Activated naive CD4-positive, alpha-beta T cell treated with anti-CD3 and anti-CD28 coated beads, Interleukin-2, amount 50 U/mL, for 24 hours (primary cell): ENCODE measurements at regions not wholly inside any gene's neighbourhood (a gene's known extent, or its start where the extent isn't known, plus 50 kb on each side); places are given as distances from the start of the nearest gene placed in this dataset.

Experiments used
- H3K27ac Mint-ChIP-seq: one replicate; pipeline ENCODE4 v1.8.0; 2021; ENCODE audit warnings: mild to moderate bottlenecking, mixed read lengths
- H3K27me3 Mint-ChIP-seq: one replicate; pipeline ENCODE4 v1.8.0; 2021; ENCODE audit warnings: mixed read lengths
- H3K36me3 Mint-ChIP-seq: one replicate; pipeline ENCODE4 v1.8.0; 2021; ENCODE audit warnings: mixed read lengths
- H3K4me1 Mint-ChIP-seq: one replicate; pipeline ENCODE4 v1.8.0; 2021; ENCODE audit warnings: mixed read lengths
- H3K4me3 Mint-ChIP-seq: one replicate; pipeline ENCODE4 v1.8.0; 2021; ENCODE audit warnings: mild to moderate bottlenecking, mixed read lengths
- H3K9me3 Mint-ChIP-seq: one replicate; pipeline ENCODE4 v1.8.0; 2021; ENCODE audit warnings: mixed read lengths

- H3K27ac Mint-ChIP-seq, result no peak overlapping the region
- H3K36me3 Mint-ChIP-seq, result peaks cover 5% of the 10 kb centered on the region
- H3K27me3 Mint-ChIP-seq, result no peaks in the 10 kb centered on the region
- no peak overlapping the region for H3K4me3 Mint-ChIP-seq
- no peaks in the 10 kb centered on the region for H3K4me1 Mint-ChIP-seq
- H3K9me3 Mint-ChIP-seq, result peaks cover 6% of the 10 kb centered on the region
Observed at GRCh38 chr4:151951671-151952050, 190.9 kb upstream of the GATB start.

DNA sequence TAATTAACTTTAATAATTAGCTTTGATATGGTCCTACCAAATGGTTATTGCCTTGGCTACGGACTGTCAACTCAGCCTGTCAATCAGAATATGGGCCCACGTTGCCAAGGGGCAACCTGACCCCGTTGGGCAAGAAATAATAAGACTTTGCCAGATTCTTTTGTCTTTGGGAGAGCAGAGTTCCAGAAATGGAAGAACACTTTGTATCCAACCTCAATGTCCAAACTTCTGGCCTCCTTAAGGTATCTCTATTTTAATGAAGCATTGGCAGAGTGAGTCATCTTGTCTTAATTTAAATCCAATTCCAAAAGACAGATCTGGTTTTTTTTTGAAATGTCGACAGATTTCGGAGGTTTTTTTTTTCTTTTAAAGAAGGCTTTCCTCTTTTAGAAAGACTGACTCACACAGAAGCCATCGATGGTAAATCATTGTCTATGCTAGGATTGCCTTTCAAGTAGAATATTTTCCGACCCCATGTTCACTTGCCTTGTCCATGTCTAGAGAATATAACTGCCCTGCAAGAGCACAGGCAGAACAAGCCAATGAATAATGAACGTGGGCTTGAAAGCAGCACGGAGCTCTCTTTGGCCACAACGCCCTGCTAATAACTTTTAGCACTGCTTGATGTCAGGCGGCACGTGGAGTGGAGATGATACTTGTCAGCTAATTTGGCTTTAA, 190.3 kb upstream of the GATB start:
- H3K27me3 Mint-ChIP-seq, result no peaks in the 10 kb centered on the region
- peaks cover 6% of the 10 kb centered on the region for H3K9me3 Mint-ChIP-seq
- no peak overlapping the region for H3K4me3 Mint-ChIP-seq
- no peaks in the 10 kb centered on the region for H3K4me1 Mint-ChIP-seq
- H3K36me3 Mint-ChIP-seq, result peaks cover 8% of the 10 kb centered on the region
- no peak overlapping the region for H3K27ac Mint-ChIP-seq

DNA sequence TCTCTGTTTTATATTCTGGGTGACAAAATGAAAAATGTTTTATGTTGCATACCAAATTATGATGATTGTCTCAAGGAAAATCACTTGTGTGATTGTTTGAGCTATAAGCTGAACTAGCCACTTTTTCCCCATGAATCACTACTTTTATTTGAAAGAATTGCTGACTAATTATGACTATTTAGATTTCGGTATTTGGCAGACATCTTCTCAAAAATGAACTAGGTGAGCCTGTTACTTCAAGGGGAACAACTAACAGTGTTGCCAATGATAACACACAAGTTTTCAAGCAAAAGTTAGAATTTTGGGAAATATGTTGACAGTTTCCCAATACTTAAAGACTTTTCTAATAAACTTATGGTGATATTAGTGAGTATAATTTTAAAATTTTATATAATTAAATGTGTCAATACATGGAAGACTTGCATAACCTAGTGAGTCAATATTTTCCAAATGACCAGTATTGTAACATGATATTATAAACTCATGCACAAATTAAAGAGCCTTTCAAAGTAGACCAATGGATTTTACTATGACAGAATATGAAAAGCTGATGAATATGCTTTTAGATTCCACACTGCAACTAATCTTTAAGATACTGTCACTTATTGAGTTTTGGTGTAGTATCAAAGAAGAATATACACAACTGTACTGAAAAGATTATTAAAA, 187.7 kb upstream of the GATB start:
- Mint-ChIP-seq H3K4me3 (no peak overlapping the region), H3K27me3 (no peaks in the 10 kb centered on the region), H3K27ac (no peak overlapping the region), H3K36me3 (peaks cover 19% of the 10 kb centered on the region), H3K9me3 (peaks cover 11% of the 10 kb centered on the region), H3K4me1 (no peaks in the 10 kb centered on the region)

DNA sequence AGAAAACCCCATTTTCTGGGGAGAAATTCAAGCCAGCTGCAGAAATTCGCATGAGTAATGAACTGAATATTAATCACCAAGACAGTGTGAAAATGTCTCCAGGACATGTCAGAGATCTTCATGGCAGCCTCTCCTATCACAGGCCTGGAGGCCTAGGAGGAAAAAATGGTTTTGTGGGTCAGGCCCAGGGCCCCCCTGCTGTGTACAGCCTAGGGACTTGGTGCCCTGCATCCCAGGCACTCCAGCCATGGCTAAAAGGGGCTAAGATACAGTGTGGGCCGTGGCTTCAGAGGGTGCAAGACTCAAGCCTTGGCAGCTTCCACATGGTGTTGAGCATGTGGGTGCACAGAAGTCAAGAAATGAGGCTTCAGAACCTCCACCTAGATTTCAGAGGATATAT, 185.9 kb upstream of the GATB start:
- Mint-ChIP-seq H3K9me3 (peaks cover 11% of the 10 kb centered on the region), H3K27ac (no peak overlapping the region), H3K36me3 (peaks cover 19% of the 10 kb centered on the region), H3K4me1 (no peaks in the 10 kb centered on the region), H3K27me3 (no peaks in the 10 kb centered on the region), H3K4me3 (no peak overlapping the region)

DNA sequence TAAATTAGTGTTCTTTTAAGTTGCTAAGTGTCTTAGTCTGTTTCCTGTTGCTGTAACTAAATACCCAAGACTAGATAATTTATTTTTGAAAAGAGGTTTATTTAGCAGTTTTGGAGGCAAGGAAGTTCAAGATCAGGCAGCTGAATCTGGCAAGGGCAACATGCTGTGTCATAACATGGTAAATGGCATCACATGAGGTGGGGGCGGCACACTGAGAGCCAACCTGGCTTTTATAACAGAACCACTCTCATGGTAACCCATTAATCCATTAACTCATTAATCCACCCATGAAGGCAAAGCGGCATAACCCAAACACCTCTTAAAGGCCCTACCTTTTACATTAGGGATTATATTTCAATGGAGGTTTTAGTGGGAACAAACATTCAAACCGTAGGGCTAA, 182.2 kb upstream of the GATB start:
- peaks cover 16% of the 10 kb centered on the region for H3K9me3 Mint-ChIP-seq
- no peaks in the 10 kb centered on the region for H3K27me3 Mint-ChIP-seq
- H3K36me3 Mint-ChIP-seq, result peaks cover 19% of the 10 kb centered on the region
- no peak overlapping the region for H3K4me3 Mint-ChIP-seq
- peaks cover 21% of the 10 kb centered on the region for H3K4me1 Mint-ChIP-seq
- H3K27ac Mint-ChIP-seq, result no peak overlapping the region

- H3K36me3 Mint-ChIP-seq, result peaks cover 15% of the 10 kb centered on the region
- H3K4me3 Mint-ChIP-seq, result peak overlapping the region; percentile 37
- peaks cover 21% of the 10 kb centered on the region for H3K4me1 Mint-ChIP-seq
- peaks cover 13% of the 10 kb centered on the region for H3K9me3 Mint-ChIP-seq
- no peaks in the 10 kb centered on the region for H3K27me3 Mint-ChIP-seq
- peak overlapping the region; percentile 49 for H3K27ac Mint-ChIP-seq
Observed at GRCh38 chr4:151940926-151941617, 180.3 kb upstream of the GATB start.

GRCh38 chr4:151940291-151940690, 179.5 kb upstream of the GATB start:
- Mint-ChIP-seq H3K9me3 (peaks cover 13% of the 10 kb centered on the region), H3K4me1 (peaks cover 21% of the 10 kb centered on the region), H3K27me3 (no peaks in the 10 kb centered on the region), H3K27ac (no peak overlapping the region), H3K4me3 (no peak overlapping the region), H3K36me3 (peaks cover 14% of the 10 kb centered on the region)

- peaks cover 21% of the 10 kb centered on the region for H3K4me1 Mint-ChIP-seq
- peaks cover 9% of the 10 kb centered on the region for H3K9me3 Mint-ChIP-seq
- peaks cover 10% of the 10 kb centered on the region for H3K36me3 Mint-ChIP-seq
- H3K27ac Mint-ChIP-seq, result no peak overlapping the region
- no peaks in the 10 kb centered on the region for H3K27me3 Mint-ChIP-seq
- no peak overlapping the region for H3K4me3 Mint-ChIP-seq
Observed at GRCh38 chr4:151939670-151940069, 178.9 kb upstream of the GATB start.

- no peak overlapping the region for H3K27ac Mint-ChIP-seq
- no peak overlapping the region for H3K4me3 Mint-ChIP-seq
- H3K9me3 Mint-ChIP-seq, result no peaks in the 10 kb centered on the region
- no peaks in the 10 kb centered on the region for H3K27me3 Mint-ChIP-seq
- H3K36me3 Mint-ChIP-seq, result no peaks in the 10 kb centered on the region
- peaks cover 15% of the 10 kb centered on the region for H3K4me1 Mint-ChIP-seq
Observed at GRCh38 chr4:151935411-151935810, 174.6 kb upstream of the GATB start.

GRCh38 chr4:151934766-151935165, 174.0 kb upstream of the GATB start:
- Mint-ChIP-seq H3K36me3 (no peaks in the 10 kb centered on the region), H3K27ac (no peak overlapping the region), H3K4me3 (no peak overlapping the region), H3K27me3 (no peaks in the 10 kb centered on the region), H3K4me1 (peaks cover 14% of the 10 kb centered on the region), H3K9me3 (no peaks in the 10 kb centered on the region)

DNA sequence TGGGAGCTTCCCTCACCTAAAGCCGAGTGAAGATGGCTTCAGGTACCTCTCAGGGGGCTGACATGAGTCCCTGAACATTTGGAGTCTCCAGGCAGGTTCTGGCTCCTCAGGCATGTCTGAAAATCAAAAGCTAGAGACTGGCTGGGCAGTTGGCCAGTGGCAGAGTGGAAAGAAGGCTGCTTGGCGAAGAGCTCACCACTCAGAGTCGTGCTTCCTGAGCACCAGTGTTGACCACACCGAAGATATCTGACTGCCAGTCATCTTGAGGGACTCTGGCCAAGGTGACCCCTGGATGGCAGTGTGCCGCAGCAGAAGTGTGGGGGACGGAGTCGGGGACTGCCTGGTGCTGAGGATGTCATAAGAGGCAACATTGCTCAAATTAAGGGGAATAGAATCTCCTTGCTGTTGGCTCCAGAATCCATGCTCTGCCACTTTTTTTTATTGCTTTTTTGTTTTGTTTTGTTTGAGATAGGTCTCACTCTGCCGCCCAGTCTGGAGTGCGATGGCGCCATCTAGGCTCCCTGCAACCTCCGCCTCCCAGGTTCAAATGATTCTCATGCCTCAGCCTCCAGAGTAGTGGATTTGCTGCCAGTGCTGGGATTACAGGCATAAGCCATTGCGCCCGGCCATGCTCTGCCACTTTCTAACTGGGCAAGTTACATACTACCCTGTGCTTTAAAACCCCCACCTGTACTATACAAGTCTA, 172.5 kb upstream of the GATB start:
- no peaks in the 10 kb centered on the region for H3K27me3 Mint-ChIP-seq
- H3K4me1 Mint-ChIP-seq, result peaks cover 11% of the 10 kb centered on the region
- H3K4me3 Mint-ChIP-seq, result no peak overlapping the region
- H3K36me3 Mint-ChIP-seq, result no peaks in the 10 kb centered on the region
- no peak overlapping the region for H3K27ac Mint-ChIP-seq
- H3K9me3 Mint-ChIP-seq, result no peaks in the 10 kb centered on the region

GRCh38 chr4:151931563-151931962, 170.8 kb upstream of the GATB start:
- peaks cover 11% of the 10 kb centered on the region for H3K4me1 Mint-ChIP-seq
- no peak overlapping the region for H3K27ac Mint-ChIP-seq
- H3K9me3 Mint-ChIP-seq, result no peaks in the 10 kb centered on the region
- no peaks in the 10 kb centered on the region for H3K36me3 Mint-ChIP-seq
- no peaks in the 10 kb centered on the region for H3K27me3 Mint-ChIP-seq
- no peak overlapping the region for H3K4me3 Mint-ChIP-seq

- no peak overlapping the region for H3K4me3 Mint-ChIP-seq
- H3K27me3 Mint-ChIP-seq, result no peaks in the 10 kb centered on the region
- no peaks in the 10 kb centered on the region for H3K36me3 Mint-ChIP-seq
- H3K27ac Mint-ChIP-seq, result no peak overlapping the region
- peaks cover 11% of the 10 kb centered on the region for H3K4me1 Mint-ChIP-seq
- H3K9me3 Mint-ChIP-seq, result peaks cover 4% of the 10 kb centered on the region
Observed at GRCh38 chr4:151930372-151930771, 169.6 kb upstream of the GATB start.

GRCh38 chr4:151928112-151928511, 167.3 kb upstream of the GATB start:
- H3K9me3 Mint-ChIP-seq, result peaks cover 4% of the 10 kb centered on the region
- peaks cover 11% of the 10 kb centered on the region for H3K4me1 Mint-ChIP-seq
- no peak overlapping the region for H3K27ac Mint-ChIP-seq
- H3K4me3 Mint-ChIP-seq, result no peak overlapping the region
- H3K27me3 Mint-ChIP-seq, result no peaks in the 10 kb centered on the region
- no peaks in the 10 kb centered on the region for H3K36me3 Mint-ChIP-seq

DNA sequence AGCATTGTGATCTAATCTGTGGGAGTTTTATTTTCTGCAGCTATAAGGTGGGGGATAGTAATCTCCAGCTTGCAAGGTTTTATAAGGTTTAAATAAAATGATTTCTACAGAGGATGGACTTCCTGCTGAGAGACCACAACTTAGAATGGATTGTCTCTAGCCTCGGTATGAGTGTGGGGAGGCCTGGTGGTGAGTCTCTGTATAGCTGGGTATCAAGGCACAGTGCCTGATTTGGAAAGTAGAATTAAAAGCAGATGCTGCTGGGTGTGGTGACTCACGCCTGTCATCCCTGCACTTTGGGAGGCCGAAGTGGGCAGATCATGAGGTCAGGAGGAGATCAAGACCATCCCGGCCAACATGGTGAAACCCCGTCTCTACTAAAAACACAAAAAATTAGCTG, 162.0 kb upstream of the GATB start:
- no peaks in the 10 kb centered on the region for H3K27me3 Mint-ChIP-seq
- H3K9me3 Mint-ChIP-seq, result peaks cover 4% of the 10 kb centered on the region
- peaks cover 6% of the 10 kb centered on the region for H3K4me1 Mint-ChIP-seq
- no peak overlapping the region for H3K27ac Mint-ChIP-seq
- H3K4me3 Mint-ChIP-seq, result no peak overlapping the region
- no peaks in the 10 kb centered on the region for H3K36me3 Mint-ChIP-seq

GRCh38 chr4:151922306-151922705, 161.5 kb upstream of the GATB start:
- H3K9me3 Mint-ChIP-seq, result peaks cover 4% of the 10 kb centered on the region

More at GRCh38 chr4:151922306-151922705, 161.5 kb upstream of the GATB start:
- Mint-ChIP-seq H3K27me3 (no peaks in the 10 kb centered on the region), H3K4me3 (no peak overlapping the region), H3K36me3 (no peaks in the 10 kb centered on the region), H3K4me1 (peaks cover 6% of the 10 kb centered on the region), H3K27ac (no peak overlapping the region)
